ENCODE measurements at regions not wholly inside any gene's neighbourhood (a gene's known extent, or its start where the extent isn't known, plus 50 kb on each side); places are given as distances from the start of the nearest gene placed in this dataset.
"Not testable (repeated sequence)": the region's sequence is repeated elsewhere in the genome, so short reads cannot be mapped to it uniquely, and the experiment has no call there.

GRCh38 chr7:106566672-106567071, 94.3 kb downstream of the CCDC71L start:
- intact Hi-C loops (cut with DNase I): no loop called here
- ATAC-seq (ENCODE audit: poor library complexity) (no peak), DNase-seq (no peak)

GRCh38 chr7:106566196-106566595, 94.8 kb downstream of the CCDC71L start:
- ATAC-seq (ENCODE audit: poor library complexity): no peak
- intact Hi-C loops (cut with DNase I): no loop called here
- no peak for DNase-seq

- DNase-seq: no peak
- ATAC-seq (ENCODE audit: poor library complexity): no peak
- intact Hi-C loops (cut with DNase I): no loop called here
These were observed 95.5 kb downstream of the CCDC71L start for GRCh38 chr7:106565428-106565827.

- no peak for DNase-seq
- intact Hi-C loops (cut with DNase I): no loop called here
- no peak for ATAC-seq (ENCODE audit: poor library complexity)
These were observed 97.3 kb downstream of the CCDC71L start for GRCh38 chr7:106563466-106564150.

DNA sequence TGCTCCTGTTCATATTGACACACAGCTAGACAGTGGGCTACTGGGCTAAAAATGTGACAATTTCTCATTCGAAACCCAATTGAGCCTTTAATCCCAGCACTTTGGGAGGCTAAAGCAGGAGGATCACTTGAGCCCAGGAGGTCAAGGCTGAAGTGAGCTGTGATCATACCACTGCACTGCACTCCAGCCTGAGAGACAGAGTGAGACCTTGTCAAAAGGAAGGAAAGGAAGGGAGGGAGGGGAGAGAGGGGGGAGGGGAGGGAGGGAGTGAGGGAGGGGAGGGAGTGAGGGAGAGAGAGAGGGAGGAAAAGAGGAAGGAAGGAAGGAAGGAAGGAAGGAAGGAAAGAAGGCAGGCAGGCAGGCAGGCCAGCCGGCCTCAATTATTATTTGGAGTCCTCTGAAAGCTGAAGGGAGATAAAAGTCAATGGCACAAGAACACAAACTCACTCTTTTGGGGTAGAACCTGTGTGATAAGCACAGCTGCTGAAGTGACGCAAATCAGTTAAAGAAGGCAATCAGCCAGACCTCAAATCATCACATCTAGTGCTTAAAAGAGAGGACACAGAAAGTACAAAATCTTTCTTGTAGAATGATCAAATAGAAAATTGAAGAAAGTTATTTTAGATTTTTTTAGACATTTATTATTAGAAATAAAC, 98.1 kb downstream of the CCDC71L start:
- ATAC-seq (ENCODE audit: poor library complexity) (no peak), DNase-seq (no peak)
- intact Hi-C loops (cut with DNase I): no loop called here

DNA sequence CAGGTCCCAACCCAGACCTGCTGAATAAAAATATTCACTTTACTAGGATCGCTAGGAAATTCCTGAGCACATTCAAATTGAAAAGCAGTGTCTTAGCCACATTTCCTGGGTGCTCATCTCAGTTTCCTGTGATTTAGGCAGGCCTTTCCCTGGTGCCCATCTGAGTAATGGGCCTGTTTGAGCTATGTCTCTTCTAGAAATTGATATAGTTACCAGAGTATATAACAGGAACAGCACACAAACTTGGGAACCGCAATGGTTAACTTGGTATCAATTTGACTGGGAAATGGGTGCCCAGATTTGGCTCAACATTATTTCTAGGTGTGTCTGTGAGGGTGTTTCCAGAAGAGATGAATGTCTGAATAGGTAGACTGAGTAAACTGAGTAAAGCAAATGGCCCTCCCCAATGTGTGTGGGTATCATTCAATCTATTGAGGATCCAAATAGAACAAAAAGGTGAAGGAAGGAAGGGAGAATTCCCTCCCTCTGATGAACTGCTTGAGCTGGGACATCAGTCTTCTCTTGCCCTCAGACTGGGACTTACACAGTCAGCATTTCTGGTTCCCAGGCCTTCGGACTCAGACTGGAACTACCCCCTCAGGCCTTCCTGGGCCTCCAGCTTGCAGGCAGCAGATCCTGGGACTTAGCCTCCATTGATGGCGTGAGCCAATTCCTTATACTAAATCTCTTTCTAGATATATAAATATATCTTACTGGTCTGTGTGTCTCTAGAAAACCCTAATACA, 99.1 kb downstream of the CCDC71L start:
- intact Hi-C loops (cut with DNase I): no loop called here
- DNase-seq (no peak), ATAC-seq (ENCODE audit: poor library complexity) (no peak)

GRCh38 chr7:106561151-106561550, 99.8 kb downstream of the CCDC71L start:
- DNase-seq (no peak), ATAC-seq (ENCODE audit: poor library complexity) (no peak)
- intact Hi-C loops (cut with DNase I): no loop called here

- intact Hi-C loops (cut with DNase I): no loop called here
These were observed 100.5 kb downstream of the CCDC71L start for GRCh38 chr7:106560482-106560881.

DNA sequence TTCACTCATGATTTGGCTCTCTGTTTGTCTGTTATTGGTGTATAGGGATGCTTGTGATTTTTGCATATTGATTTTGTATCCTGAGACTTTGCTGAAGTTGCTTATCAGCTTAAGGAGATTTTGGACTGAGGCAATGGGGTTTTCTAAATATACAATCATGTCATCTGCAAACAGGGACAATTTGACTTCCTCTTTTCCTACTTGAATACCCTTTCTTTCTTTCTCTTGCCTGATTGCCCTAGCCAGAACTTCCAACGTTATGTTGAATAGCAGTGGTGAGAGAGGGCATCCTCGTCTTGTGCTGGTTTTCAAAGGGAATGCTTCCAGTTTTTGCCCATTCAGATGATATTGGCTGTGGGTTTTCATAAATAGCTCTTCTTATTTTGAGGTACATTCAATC, 104.7 kb downstream of the CCDC71L start:
- DNase-seq; ATAC-seq (ENCODE audit: poor library complexity); intact Hi-C loops (cut with DNase I): not testable (repeated sequence)

More at GRCh38 chr7:106560482-106560881, 100.5 kb downstream of the CCDC71L start:
- DNase-seq (no peak), ATAC-seq (ENCODE audit: poor library complexity) (no peak)

DNA sequence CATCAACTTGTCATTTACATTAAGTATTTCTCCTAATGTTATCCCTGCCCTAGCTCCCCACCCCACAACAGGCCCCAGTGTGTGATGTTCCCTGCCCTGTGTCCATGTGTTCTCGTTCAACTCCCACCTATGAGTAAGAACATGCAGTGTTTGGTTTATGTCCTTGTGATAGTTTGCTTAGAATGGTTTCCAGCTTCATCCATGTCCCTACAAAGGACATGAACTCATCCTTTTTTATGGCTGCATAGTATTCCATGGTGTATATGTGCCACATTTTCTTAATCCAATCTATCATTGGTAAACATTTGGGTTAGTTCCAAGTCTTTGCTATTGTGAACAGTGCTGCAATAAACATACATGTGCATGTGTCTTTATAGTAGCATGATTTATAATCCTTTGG, 106.3 kb downstream of the CCDC71L start:
- intact Hi-C loops (cut with DNase I): not testable (repeated sequence)

DNA sequence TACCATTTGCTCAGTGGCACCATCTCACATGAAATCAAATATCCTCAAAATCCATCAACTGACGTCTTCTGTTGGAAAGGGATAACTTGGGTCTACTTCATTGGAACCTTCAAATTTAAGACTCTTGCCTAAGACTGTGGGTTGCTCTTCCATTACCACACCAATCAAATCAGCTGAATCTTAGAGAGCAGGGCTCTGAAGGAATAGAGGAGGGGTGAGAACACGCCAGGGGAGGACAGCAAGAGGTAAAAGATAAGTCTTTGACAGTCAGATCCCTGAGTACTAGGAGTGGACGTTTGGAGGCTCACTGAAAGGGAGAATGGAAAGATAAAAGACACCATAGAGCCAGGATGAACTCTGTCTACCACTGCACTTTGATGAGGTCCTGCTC, 107.5 kb downstream of the CCDC71L start:
- ATAC-seq (ENCODE audit: poor library complexity) (no peak), DNase-seq (no peak)
- intact Hi-C loops (cut with DNase I): no loop called here

More for the DNA sequence above, 106.3 kb downstream of the CCDC71L start:
- ATAC-seq (ENCODE audit: poor library complexity); DNase-seq: not testable (repeated sequence)

DNA sequence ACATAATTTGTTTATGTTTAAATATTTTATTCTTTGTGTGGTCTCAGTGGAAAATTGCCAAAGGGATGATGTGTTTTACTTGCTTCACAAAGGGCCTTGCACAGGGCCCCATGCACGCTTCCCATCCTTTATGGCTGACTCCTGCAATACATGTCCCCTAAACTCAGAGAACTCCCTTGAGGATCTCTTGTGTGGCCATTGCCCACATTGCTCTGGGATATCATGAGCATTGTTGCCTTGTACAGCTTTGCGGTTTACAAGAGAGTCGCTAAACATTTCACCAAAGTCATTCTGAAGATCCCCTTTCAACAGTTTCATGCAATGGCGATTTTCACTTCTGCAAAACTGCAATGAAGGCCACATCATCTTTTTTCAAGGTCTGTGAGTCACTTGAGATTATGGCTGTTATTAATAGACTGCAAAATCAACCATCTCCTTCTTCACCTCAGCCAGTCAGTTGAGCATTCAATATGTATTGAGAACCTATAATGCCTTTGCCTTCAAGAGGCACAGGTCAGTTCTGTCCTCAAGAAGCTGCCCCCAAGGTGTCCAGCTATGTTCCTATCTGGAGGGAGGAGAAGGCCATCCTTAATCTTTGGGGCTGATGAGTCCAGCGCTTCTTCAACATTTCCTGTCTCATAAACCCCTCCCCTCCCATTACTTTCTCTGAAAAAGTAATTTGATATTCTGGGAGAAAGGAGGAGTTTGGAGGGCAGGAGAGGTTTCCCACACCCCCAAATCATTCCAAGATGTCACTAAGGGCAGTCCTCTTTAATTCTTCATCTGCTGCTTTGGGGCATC, 108.1 kb downstream of the CCDC71L start:
- ATAC-seq (ENCODE audit: poor library complexity): peak; percentile 34
- intact Hi-C loops (cut with DNase I): no loop called here
- peak; percentile 34 for DNase-seq

- no peak for DNase-seq
- intact Hi-C loops (cut with DNase I): no loop called here
These were observed 109.0 kb downstream of the CCDC71L start for GRCh38 chr7:106551936-106552335.

DNA sequence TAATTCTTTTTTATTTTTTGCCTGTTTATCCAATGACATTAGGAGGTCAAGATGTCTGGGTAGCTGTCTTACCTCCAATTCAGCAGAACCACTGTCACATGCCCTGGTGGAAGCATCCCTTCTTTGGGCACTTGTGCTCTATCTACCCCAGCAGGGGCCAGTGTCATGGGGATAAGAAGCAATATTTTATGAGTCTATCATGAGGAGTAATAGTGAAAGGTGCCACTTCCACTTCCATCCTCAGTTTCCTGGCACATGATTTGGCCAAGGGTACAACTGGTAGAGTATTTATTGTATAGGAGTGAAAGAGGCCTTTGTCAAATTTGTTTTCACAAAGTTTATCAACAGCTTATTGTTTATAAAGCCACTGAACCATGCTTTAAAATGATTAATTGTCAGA, 112.5 kb downstream of the CCDC71L start:
- no peak for DNase-seq
- intact Hi-C loops (cut with DNase I): no loop called here
- no peak for ATAC-seq (ENCODE audit: poor library complexity)

More at GRCh38 chr7:106551936-106552335, 109.0 kb downstream of the CCDC71L start:
- ATAC-seq (ENCODE audit: poor library complexity): no peak

DNA sequence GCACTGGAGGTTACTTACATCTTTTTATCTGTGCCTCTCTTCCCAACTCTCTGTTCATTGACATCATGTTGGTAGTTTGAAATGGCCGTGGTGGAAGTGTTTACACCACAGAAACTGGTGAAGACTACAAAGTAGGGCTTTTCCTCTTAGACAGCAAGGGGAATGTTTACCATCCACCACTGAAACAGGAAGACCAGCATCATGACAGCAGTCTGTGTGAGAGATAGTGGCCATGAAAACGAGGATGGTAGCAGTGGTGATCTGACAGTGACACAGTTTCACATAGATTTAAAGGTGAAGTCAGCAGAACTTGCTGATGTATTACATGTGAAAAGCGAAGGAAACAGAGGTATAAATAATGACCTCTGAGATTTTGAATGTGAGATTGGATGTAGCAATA, 115.7 kb downstream of the CCDC71L start:
- DNase-seq (no peak), ATAC-seq (ENCODE audit: poor library complexity) (no peak)
- intact Hi-C loops (cut with DNase I): no loop called here

- peak; percentile 22 for ATAC-seq (ENCODE audit: poor library complexity)
These were observed 117.7 kb downstream of the CCDC71L start for GRCh38 chr7:106543221-106543757.

GRCh38 chr7:106542550-106543220, 118.3 kb downstream of the CCDC71L start:
- intact Hi-C loops (cut with DNase I): loop anchor here (5.0 kb wide), 1 partner anchor 195 kb away; no protein-coding TSS in a partner anchor
- DNase-seq (no peak), ATAC-seq (ENCODE audit: poor library complexity) (peak; percentile 88)

More at GRCh38 chr7:106543221-106543757, 117.7 kb downstream of the CCDC71L start:
- intact Hi-C loops (cut with DNase I): loop anchor here (5.0 kb wide), 1 partner anchor 194 kb away; no protein-coding TSS in a partner anchor
- DNase-seq: no peak

DNA sequence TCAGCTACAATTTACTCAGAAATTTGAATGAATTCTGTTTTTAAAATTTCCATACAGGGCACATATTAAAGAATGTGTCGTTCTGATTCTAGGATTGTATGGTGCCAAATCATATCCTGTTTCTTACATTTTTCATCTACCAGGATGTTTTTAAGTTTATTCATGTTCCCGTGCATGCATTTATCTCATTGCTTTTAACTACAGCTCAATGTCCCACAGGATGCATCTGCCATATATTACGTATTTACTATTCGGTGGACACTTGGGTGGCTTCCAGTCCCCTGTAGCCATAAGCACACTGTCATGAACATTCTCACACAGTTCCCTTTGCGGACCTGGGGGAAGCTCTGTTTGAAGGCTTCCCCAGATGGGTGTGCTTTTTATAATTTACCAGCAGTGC, 122.3 kb downstream of the CCDC71L start:
- DNase-seq (no peak), ATAC-seq (ENCODE audit: poor library complexity) (no peak)
- intact Hi-C loops (cut with DNase I): no loop called here

Data from Right ventricle myocardium superior (tissue), 1 donor.